GM23248 (cell line): ENCODE measurements at regions not wholly inside any gene's neighbourhood (a gene's known extent, or its start where the extent isn't known, plus 50 kb on each side); places are given as distances from the start of the nearest gene placed in this dataset.
A peak's percentile ranks its signal among the peaks of the same experiment; 100 is the strongest.

Source experiments
- DNase-seq: peaks from one replicate; pipeline ENCODE4 v3.0.0-alpha.2; 2015
- H2AFZ ChIP-seq: fragments of 200-600 bp; sonication (generic); 2 replicates; pipeline ENCODE4 v1.6.1; 2016; ENCODE audit warnings: antibody characterized with exemption
- H3F3A ChIP-seq: fragments of 200-600 bp; sonication (generic); 2 replicates; pipeline ENCODE4 v1.6.1; 2016; ENCODE audit warnings: mild to moderate bottlenecking, antibody characterized with exemption, mixed run types; ENCODE audit not compliant: insufficient read depth
- H3K27ac ChIP-seq: fragments of 200-600 bp; sonication (generic); 2 replicates; pipeline ENCODE4 v1.5.1; 2016; ENCODE audit warnings: mild to moderate bottlenecking
- H3K27me3 ChIP-seq: fragments of 200-600 bp; sonication (generic); replicated peaks from 2 replicates; pipeline ENCODE4 v1.6.1; 2016; ENCODE audit warnings: mild to moderate bottlenecking; ENCODE audit not compliant: insufficient read depth
- H3K36me3 ChIP-seq: fragments of 200-600 bp; sonication (generic); 2 replicates; pipeline ENCODE4 v1.6.1; 2016; ENCODE audit warnings: low read depth, mild to moderate bottlenecking
- H3K4me1 ChIP-seq: fragments of 200-600 bp; sonication (generic); 2 replicates; pipeline ENCODE4 v1.6.1; 2016; ENCODE audit warnings: mild to moderate bottlenecking; ENCODE audit not compliant: insufficient read depth
- H3K4me2 ChIP-seq: fragments of 200-600 bp; sonication (generic); one replicate; pipeline ENCODE4 v1.6.1; 2016; ENCODE audit warnings: mild to moderate bottlenecking; ENCODE audit not compliant: unreplicated experiment
- H3K4me3 ChIP-seq: fragments of 200-600 bp; sonication (generic); 2 replicates; pipeline ENCODE4 v1.5.1; 2016; ENCODE audit warnings: mild to moderate bottlenecking
- H3K79me2 ChIP-seq: fragments of 200-600 bp; sonication (generic); 2 replicates; pipeline ENCODE4 v1.6.1; 2016; ENCODE audit warnings: mild to moderate bottlenecking; ENCODE audit not compliant: insufficient read depth
- H3K9ac ChIP-seq: fragments of 200-600 bp; sonication (generic); 2 replicates; pipeline ENCODE4 v1.6.1; 2016; ENCODE audit warnings: mild to moderate bottlenecking
- H3K9me2 ChIP-seq: fragments of 200-600 bp; sonication (generic); 2 replicates; pipeline ENCODE4 v1.6.1; 2016; ENCODE audit warnings: mixed run types, mild to moderate bottlenecking, moderate library complexity; ENCODE audit not compliant: insufficient read depth
- H3K9me3 ChIP-seq: fragments of 200-600 bp; sonication (generic); one replicate; pipeline ENCODE4 v1.6.1; 2017; ENCODE audit warnings: low read depth
- H4K20me1 ChIP-seq: fragments of 200-600 bp; sonication (generic); 2 replicates; pipeline ENCODE4 v1.6.0; 2016; ENCODE audit not compliant: insufficient read depth
- EZH2 ChIP-seq: fragments of 200-600 bp; sonication (generic); IDR thresholded peaks from 2 replicates; pipeline ENCODE4 v1.6.1; 2018; ENCODE audit warnings: antibody characterized with exemption, mild to moderate bottlenecking; ENCODE audit not compliant: insufficient read depth, poor library complexity, severe bottlenecking
- EZH2phosphoT487 ChIP-seq: fragments of 200-600 bp; sonication (generic); IDR thresholded peaks from 2 replicates; pipeline ENCODE4 v1.6.1; 2018; ENCODE audit warnings: antibody characterized with exemption, moderate library complexity, mild to moderate bottlenecking, low read depth; ENCODE audit not compliant: insufficient read depth
- WGBS, 2 experiments: methylation state at CpG; one replicate each; pipeline ENCODE4 v1.1.6; 2015 to 2017; ENCODE audit warnings: low lambda C conversion rate in 2 of 2, low coverage in 1 of 2; ENCODE audit errors: missing lambda C conversion rate in 2 of 2; 5-methylcytosine and 5-hydroxymethylcytosine counted together
- in situ Hi-C: fragments of 300-500 bp; cut with MboI; formaldehyde crosslinking; loops from 2 replicates; pipeline ENCODE4 v1.15.0; 2020

- Histone ChIP-seq H3K9me2 (no peaks in the 10 kb centered on the region), H3K4me3 (no peak overlapping the region), H3F3A (no peaks in the 10 kb centered on the region), H3K27ac (no peak overlapping the region), H3K4me1 (peaks cover 9% of the 10 kb centered on the region; the same call in 1 of the 2 replicates), H3K9ac (no peak overlapping the region), H2AFZ (no peak overlapping the region), H3K9me3 (no peaks in the 10 kb centered on the region), H3K27me3 (no peaks in the 10 kb centered on the region), H3K4me2 (no peak overlapping the region), H4K20me1 (no peaks in the 10 kb centered on the region), H3K79me2 (no peaks in the 10 kb centered on the region), H3K36me3 (no peaks in the 10 kb centered on the region)
- DNase-seq: no peak
- TF ChIP-seq EZH2phosphoT487 (no peak), EZH2 (no peak)
- 64 to 67% methylated on average over 3 of the region's 3 CpGs for WGBS, 2 experiments
- in situ Hi-C loops: no loop called here
These were observed 526.2 kb upstream of the TNP1 start for GRCh38 chr2:217386041-217386440.

DNA sequence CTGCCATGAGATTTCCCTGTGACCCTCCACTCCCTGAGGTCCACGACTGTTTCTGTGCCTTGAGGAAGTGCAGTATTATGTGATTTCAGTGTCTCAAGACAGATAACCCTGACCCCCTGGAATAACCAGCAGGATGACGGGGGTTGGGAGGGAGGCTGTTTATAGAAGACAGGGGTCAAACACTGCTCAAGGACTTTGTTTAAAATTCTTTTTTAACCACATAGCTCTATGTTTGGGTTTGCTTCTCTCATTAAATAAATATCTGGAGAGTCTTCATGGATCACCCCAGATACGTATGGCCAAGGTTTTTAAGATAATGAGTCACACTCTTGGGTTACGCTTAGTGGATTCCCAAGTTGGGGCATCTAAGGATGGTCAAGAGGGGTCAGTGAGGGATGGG, 523.8 kb upstream of the TNP1 start:
- Histone ChIP-seq H3K4me1 (peaks cover 9% of the 10 kb centered on the region; the same call in 1 of the 2 replicates), H3K27ac (no peak overlapping the region)
- WGBS, 2 experiments: 66 to 73% methylated on average over 4 of the region's 4 CpGs

GRCh38 chr2:217382794-217383193, 522.9 kb upstream of the TNP1 start:
- Histone ChIP-seq H3K79me2 (no peaks in the 10 kb centered on the region), H3K9me3 (no peaks in the 10 kb centered on the region), H3K9ac (no peak overlapping the region), H4K20me1 (no peaks in the 10 kb centered on the region), H2AFZ (peak overlapping the region; percentile 7; the same call in 1 of the 2 replicates), H3K9me2 (no peaks in the 10 kb centered on the region), H3K4me2 (no peak overlapping the region), H3K27ac (no peak overlapping the region), H3K4me3 (no peak overlapping the region), H3K4me1 (peaks cover 5% of the 10 kb centered on the region; the same call in 1 of the 2 replicates), H3K27me3 (no peaks in the 10 kb centered on the region), H3F3A (no peaks in the 10 kb centered on the region), H3K36me3 (no peaks in the 10 kb centered on the region)
- 28 to 36% methylated on average over 5 of the region's 5 CpGs for WGBS, 2 experiments
- in situ Hi-C loops: no loop called here
- DNase-seq: no peak
- TF ChIP-seq EZH2 (no peak), EZH2phosphoT487 (no peak)

More for the DNA sequence above, 523.8 kb upstream of the TNP1 start:
- Histone ChIP-seq H3K27me3 (no peaks in the 10 kb centered on the region), H3F3A (no peaks in the 10 kb centered on the region), H3K4me2 (no peak overlapping the region), H3K4me3 (no peak overlapping the region), H3K9ac (no peak overlapping the region), H3K36me3 (no peaks in the 10 kb centered on the region), H3K9me3 (no peaks in the 10 kb centered on the region), H4K20me1 (no peaks in the 10 kb centered on the region), H3K79me2 (no peaks in the 10 kb centered on the region), H3K9me2 (no peaks in the 10 kb centered on the region), H2AFZ (no peak overlapping the region)
- TF ChIP-seq EZH2: no peak
- TF ChIP-seq EZH2phosphoT487: no peak
- in situ Hi-C loops: no loop called here
- DNase-seq: no peak

GRCh38 chr2:217379807-217380206, 519.9 kb upstream of the TNP1 start:
- no peak for DNase-seq
- no peak overlapping the region for H3K9ac ChIP-seq
- no peaks in the 10 kb centered on the region for H3K27me3 ChIP-seq
- H3K9me2 ChIP-seq: no peaks in the 10 kb centered on the region
- no peak overlapping the region for H3K27ac ChIP-seq
- H3K79me2 ChIP-seq: no peaks in the 10 kb centered on the region
- H2AFZ ChIP-seq: no peak overlapping the region
- TF ChIP-seq EZH2phosphoT487: no peak
- no peaks in the 10 kb centered on the region for H3K4me1 ChIP-seq
- H3K4me3 ChIP-seq: no peak overlapping the region
- H4K20me1 ChIP-seq: no peaks in the 10 kb centered on the region
- H3K4me2 ChIP-seq: no peak overlapping the region
- H3K9me3 ChIP-seq: no peaks in the 10 kb centered on the region
- in situ Hi-C loops: no loop called here
- no peaks in the 10 kb centered on the region for H3F3A ChIP-seq
- H3K36me3 ChIP-seq: no peaks in the 10 kb centered on the region
- WGBS, 2 experiments: 98 to 99% methylated on average over 6 of the region's 6 CpGs

GRCh38 chr2:217372794-217373193, 512.9 kb upstream of the TNP1 start:
- Histone ChIP-seq H3K27ac (no peak overlapping the region), H3K4me1 (peaks cover 18% of the 10 kb centered on the region), H3K4me2 (no peak overlapping the region), H3F3A (peaks cover 26% of the 10 kb centered on the region), H3K27me3 (no peaks in the 10 kb centered on the region), H3K9me3 (no peaks in the 10 kb centered on the region), H2AFZ (no peak overlapping the region), H3K79me2 (no peaks in the 10 kb centered on the region), H3K9me2 (no peaks in the 10 kb centered on the region), H4K20me1 (no peaks in the 10 kb centered on the region), H3K9ac (no peak overlapping the region), H3K36me3 (no peaks in the 10 kb centered on the region), H3K4me3 (no peak overlapping the region)
- no peak for TF ChIP-seq EZH2
- in situ Hi-C loops: no loop called here
- no peak for DNase-seq
- 97 to 100% methylated on average over 2 of the region's 2 CpGs for WGBS, 2 experiments
